ENCODE measurements at regions not wholly inside any gene's neighbourhood (a gene's known extent, or its start where the extent isn't known, plus 50 kb on each side); places are given as distances from the start of the nearest gene placed in this dataset.

GRCh38 chr2:15812187-15812780 lies 128.1 kb upstream of the MYCN start:
- TF ChIP-seq, protein P1, sequence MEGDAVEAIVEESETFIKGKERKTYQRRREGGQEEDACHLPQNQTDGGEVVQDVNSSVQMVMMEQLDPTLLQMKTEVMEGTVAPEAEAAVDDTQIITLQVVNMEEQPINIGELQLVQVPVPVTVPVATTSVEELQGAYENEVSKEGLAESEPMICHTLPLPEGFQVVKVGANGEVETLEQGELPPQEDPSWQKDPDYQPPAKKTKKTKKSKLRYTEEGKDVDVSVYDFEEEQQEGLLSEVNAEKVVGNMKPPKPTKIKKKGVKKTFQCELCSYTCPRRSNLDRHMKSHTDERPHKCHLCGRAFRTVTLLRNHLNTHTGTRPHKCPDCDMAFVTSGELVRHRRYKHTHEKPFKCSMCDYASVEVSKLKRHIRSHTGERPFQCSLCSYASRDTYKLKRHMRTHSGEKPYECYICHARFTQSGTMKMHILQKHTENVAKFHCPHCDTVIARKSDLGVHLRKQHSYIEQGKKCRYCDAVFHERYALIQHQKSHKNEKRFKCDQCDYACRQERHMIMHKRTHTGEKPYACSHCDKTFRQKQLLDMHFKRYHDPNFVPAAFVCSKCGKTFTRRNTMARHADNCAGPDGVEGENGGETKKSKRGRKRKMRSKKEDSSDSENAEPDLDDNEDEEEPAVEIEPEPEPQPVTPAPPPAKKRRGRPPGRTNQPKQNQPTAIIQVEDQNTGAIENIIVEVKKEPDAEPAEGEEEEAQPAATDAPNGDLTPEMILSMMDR (IDR thresholded peaks at IDR 0.05) = no peak
- TF ChIP-seq POLR2AphosphoS5 (IDR thresholded peaks at IDR 0.05; ENCODE audit: low read depth, low read length) (no peak), REST (IDR thresholded peaks at IDR 0.05; ENCODE audit: insufficient read depth in 1 of 2, low read depth in 2 of 2, low read length in 1 of 2) (no peak)
